ENCODE measurements at regions not wholly inside any gene's neighbourhood (a gene's known extent, or its start where the extent isn't known, plus 50 kb on each side); places are given as distances from the start of the nearest gene placed in this dataset.

DNA sequence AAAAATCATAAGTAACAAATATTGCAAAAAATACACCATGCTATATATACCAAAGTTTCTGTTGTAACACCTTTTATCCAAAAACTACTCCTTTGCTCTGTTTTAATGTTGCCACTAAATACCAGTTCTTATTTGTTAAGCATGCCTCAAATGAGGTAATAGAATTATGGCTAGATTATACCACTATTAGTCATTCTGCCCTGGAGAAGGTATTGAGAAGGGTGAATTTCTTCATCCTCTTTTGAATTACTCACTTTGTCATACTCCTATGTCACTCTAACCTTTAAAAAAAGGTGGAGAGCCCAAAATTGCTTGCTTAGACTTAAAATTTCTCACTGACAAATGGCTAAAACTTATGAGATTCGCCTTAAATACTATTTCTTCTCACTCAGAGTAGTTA, 750.9 kb downstream of the MAT2B start:
- no peak overlapping the region for H3K4me3 ChIP-seq (ENCODE audit: insufficient read depth, low read length)
- H3K27me3 ChIP-seq (ENCODE audit: insufficient read depth, low read length): no peaks in the 10 kb centered on the region
- H3K9me3 ChIP-seq (ENCODE audit: low read depth, low read length): no peaks in the 10 kb centered on the region
- no peaks in the 10 kb centered on the region for H3K79me2 ChIP-seq (ENCODE audit: insufficient read depth, low read length)
- DNase-seq (ENCODE audit: insufficient read length, low spot score, missing footprints): no peak
- no peaks in the 10 kb centered on the region for H3K4me1 ChIP-seq (ENCODE audit: insufficient read depth, low read length)
- no peaks in the 10 kb centered on the region for H4K20me1 ChIP-seq (ENCODE audit: insufficient read depth, low read length)
- H3K36me3 ChIP-seq (ENCODE audit: insufficient read depth, low read length): no peaks in the 10 kb centered on the region
- H3K4me2 ChIP-seq (ENCODE audit: insufficient read depth, low read length): no peak overlapping the region
- no peak overlapping the region for H3K27ac ChIP-seq (ENCODE audit: low read depth, low read length)
- TF ChIP-seq, protein P1, sequence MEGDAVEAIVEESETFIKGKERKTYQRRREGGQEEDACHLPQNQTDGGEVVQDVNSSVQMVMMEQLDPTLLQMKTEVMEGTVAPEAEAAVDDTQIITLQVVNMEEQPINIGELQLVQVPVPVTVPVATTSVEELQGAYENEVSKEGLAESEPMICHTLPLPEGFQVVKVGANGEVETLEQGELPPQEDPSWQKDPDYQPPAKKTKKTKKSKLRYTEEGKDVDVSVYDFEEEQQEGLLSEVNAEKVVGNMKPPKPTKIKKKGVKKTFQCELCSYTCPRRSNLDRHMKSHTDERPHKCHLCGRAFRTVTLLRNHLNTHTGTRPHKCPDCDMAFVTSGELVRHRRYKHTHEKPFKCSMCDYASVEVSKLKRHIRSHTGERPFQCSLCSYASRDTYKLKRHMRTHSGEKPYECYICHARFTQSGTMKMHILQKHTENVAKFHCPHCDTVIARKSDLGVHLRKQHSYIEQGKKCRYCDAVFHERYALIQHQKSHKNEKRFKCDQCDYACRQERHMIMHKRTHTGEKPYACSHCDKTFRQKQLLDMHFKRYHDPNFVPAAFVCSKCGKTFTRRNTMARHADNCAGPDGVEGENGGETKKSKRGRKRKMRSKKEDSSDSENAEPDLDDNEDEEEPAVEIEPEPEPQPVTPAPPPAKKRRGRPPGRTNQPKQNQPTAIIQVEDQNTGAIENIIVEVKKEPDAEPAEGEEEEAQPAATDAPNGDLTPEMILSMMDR (IDR thresholded peaks at IDR 0.05; ENCODE audit: extremely low read depth, low read depth, low read length): no peak
- no peak overlapping the region for H2AFZ ChIP-seq (ENCODE audit: low read length)

DNA sequence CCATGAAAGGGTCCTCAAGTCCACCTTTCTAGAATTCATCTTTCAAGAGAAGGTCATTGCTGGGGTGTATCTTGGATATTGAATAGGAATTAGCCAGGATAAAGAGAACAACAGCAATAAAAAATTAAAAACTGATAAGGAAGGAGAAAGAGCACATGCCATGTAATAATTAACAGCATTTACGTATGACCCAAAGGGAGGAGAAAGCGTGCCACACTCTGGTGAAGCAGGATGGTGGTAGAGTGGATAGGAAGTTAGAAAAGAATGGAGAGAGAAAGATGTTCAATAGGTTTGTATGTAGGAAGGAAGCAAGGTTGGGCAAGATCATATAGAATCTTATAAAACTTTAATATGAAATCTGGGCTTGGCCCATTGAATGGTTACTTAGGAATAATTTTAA, 751.5 kb downstream of the MAT2B start:
- Histone ChIP-seq H3K79me2 (ENCODE audit: insufficient read depth, low read length) (no peaks in the 10 kb centered on the region), H3K4me2 (ENCODE audit: insufficient read depth, low read length) (no peak overlapping the region), H3K27me3 (ENCODE audit: insufficient read depth, low read length) (no peaks in the 10 kb centered on the region), H3K36me3 (ENCODE audit: insufficient read depth, low read length) (no peaks in the 10 kb centered on the region), H3K27ac (ENCODE audit: low read depth, low read length) (no peak overlapping the region), H3K4me3 (ENCODE audit: insufficient read depth, low read length) (no peak overlapping the region), H2AFZ (ENCODE audit: low read length) (no peak overlapping the region), H4K20me1 (ENCODE audit: insufficient read depth, low read length) (no peaks in the 10 kb centered on the region), H3K9me3 (ENCODE audit: low read depth, low read length) (no peaks in the 10 kb centered on the region), H3K4me1 (ENCODE audit: insufficient read depth, low read length) (no peaks in the 10 kb centered on the region)
- TF ChIP-seq, protein P1 (IDR thresholded peaks at IDR 0.05; ENCODE audit: extremely low read depth, low read depth, low read length): no peak
- no peak for DNase-seq (ENCODE audit: insufficient read length, low spot score, missing footprints)

- no peak for DNase-seq (ENCODE audit: insufficient read length, low spot score, missing footprints)
- H3K4me1 ChIP-seq (ENCODE audit: insufficient read depth, low read length): no peaks in the 10 kb centered on the region
- TF ChIP-seq, protein P1 (IDR thresholded peaks at IDR 0.05; ENCODE audit: extremely low read depth, low read depth, low read length): no peak
- no peaks in the 10 kb centered on the region for H3K79me2 ChIP-seq (ENCODE audit: insufficient read depth, low read length)
- H3K4me3 ChIP-seq (ENCODE audit: insufficient read depth, low read length): no peak overlapping the region
- H2AFZ ChIP-seq (ENCODE audit: low read length): no peak overlapping the region
- no peak overlapping the region for H3K4me2 ChIP-seq (ENCODE audit: insufficient read depth, low read length)
- H4K20me1 ChIP-seq (ENCODE audit: insufficient read depth, low read length): no peaks in the 10 kb centered on the region
- no peaks in the 10 kb centered on the region for H3K9me3 ChIP-seq (ENCODE audit: low read depth, low read length)
- H3K27me3 ChIP-seq (ENCODE audit: insufficient read depth, low read length): no peaks in the 10 kb centered on the region
- H3K36me3 ChIP-seq (ENCODE audit: insufficient read depth, low read length): no peaks in the 10 kb centered on the region
- H3K27ac ChIP-seq (ENCODE audit: low read depth, low read length): no peak overlapping the region
Observed at GRCh38 chr5:164265566-164265965, 760.1 kb downstream of the MAT2B start.

DNA sequence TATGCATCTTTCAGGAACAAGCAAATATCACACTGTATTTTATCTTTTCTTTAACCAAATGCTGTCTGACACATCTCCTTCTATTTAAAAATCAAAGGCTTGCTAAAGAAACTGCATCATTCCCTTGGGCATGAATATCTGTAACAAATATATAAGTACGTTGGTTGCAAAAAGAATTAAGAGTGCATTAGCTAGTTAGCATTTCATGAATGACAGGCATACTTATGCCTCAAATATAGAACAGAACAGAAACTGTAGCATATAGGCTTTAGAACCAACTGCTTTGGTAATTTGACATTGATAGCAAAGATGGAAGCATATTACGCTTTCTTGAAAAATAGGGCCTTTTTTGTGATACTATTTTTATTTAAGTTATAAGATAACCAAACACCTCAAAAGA, 761.2 kb downstream of the MAT2B start:
- no peaks in the 10 kb centered on the region for H3K36me3 ChIP-seq (ENCODE audit: insufficient read depth, low read length)
- DNase-seq (ENCODE audit: insufficient read length, low spot score, missing footprints): no peak
- H3K27ac ChIP-seq (ENCODE audit: low read depth, low read length): no peak overlapping the region
- H2AFZ ChIP-seq (ENCODE audit: low read length): no peak overlapping the region
- no peaks in the 10 kb centered on the region for H3K9me3 ChIP-seq (ENCODE audit: low read depth, low read length)
- no peak overlapping the region for H3K4me3 ChIP-seq (ENCODE audit: insufficient read depth, low read length)
- H3K79me2 ChIP-seq (ENCODE audit: insufficient read depth, low read length): no peaks in the 10 kb centered on the region
- no peaks in the 10 kb centered on the region for H4K20me1 ChIP-seq (ENCODE audit: insufficient read depth, low read length)
- TF ChIP-seq, protein P1 (IDR thresholded peaks at IDR 0.05; ENCODE audit: extremely low read depth, low read depth, low read length): no peak
- H3K4me1 ChIP-seq (ENCODE audit: insufficient read depth, low read length): no peaks in the 10 kb centered on the region
- no peak overlapping the region for H3K4me2 ChIP-seq (ENCODE audit: insufficient read depth, low read length)
- no peaks in the 10 kb centered on the region for H3K27me3 ChIP-seq (ENCODE audit: insufficient read depth, low read length)
